ENCODE measurements at regions not wholly inside any gene's neighbourhood (a gene's known extent, or its start where the extent isn't known, plus 50 kb on each side); places are given as distances from the start of the nearest gene placed in this dataset.

DNA sequence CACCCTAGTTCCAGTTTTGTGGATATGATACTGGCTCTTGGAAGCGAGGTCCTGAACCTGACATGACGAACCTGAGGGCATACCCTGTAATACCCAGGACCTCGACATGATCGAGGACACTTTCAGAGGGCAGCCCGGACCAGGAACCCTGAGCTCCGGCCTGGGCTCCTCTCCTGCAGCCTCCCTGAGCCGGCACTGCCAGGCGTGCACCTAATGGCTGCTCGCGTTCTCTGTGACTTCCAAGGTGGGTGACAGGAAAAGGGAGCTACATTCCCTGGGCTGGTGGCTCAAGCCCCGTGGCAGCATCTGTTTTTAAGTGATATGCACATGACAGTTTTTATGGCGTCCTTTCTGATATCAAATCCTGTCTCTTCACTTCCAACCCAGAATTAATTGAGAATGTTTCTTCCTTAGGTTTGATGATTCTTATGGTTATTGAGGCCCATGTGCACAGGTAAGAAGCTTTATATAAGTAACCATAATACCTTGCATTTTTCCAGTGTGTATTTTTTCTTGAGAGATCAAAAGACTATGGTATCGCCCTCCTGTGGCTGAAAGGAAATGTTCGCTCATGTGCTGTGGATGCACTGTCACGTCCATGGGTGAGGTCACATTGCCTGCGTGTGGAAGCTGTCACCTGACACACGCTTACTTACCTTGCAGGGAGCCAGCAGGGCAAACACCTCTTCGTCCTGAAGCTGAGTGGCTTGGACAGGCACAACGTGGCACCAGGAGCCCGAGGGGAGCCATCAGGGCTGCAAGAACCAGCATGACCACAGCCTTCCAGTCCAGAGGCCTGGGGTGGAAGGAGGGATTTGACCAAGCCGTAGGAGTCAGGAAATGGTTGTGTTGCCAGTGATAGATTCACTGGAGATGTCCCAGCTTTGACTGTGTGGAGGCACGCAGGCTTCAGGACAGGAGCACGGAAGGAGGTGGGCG, 367.4 kb upstream of the MYT1L start:
- TF ChIP-seq CTCF (IDR thresholded peaks at IDR 0.05; ENCODE audit: insufficient read depth, low read length): no peak
- no peak overlapping the region for H3K4me3 ChIP-seq (ENCODE audit: low read depth, low read length)
- no peak for DNase-seq (ENCODE audit: low read depth)

DNA sequence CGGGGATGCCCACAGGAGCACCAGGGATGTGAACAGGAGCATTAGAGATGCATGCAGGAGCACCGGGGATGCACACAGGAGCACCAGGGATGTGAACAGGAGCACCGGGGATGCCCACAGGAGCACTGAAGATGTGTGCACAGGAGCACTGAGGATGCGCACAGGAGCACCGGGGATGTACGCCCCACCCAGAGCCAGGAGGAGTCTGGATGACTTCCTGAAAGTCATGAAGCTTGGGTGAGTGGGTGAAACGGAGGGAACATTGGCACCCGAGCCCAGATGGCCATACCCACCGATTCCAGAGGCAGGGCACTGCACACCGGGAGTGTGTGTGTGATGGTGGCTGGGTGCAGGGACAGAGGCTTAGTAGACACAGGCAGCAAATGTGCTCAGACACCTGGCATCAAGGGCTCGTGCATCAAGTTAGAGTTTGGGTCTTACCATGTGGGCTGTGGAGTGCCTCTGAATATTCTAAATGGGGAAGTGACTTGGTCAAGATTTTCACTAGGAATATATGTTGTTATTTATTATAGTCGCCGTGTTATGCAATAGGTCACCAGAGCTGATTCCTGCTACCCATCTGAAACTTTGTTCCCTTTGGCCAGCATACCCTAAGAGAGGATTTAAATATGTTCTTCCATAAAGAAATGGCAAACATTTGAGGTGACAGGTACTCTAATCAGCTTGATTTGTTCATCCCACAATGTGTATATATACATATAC, 365.8 kb upstream of the MYT1L start:
- TF ChIP-seq CTCF (IDR thresholded peaks at IDR 0.05; ENCODE audit: insufficient read depth, low read length): no peak
- H3K4me3 ChIP-seq (ENCODE audit: low read depth, low read length): no peak overlapping the region
- DNase-seq (ENCODE audit: low read depth): no peak

DNA sequence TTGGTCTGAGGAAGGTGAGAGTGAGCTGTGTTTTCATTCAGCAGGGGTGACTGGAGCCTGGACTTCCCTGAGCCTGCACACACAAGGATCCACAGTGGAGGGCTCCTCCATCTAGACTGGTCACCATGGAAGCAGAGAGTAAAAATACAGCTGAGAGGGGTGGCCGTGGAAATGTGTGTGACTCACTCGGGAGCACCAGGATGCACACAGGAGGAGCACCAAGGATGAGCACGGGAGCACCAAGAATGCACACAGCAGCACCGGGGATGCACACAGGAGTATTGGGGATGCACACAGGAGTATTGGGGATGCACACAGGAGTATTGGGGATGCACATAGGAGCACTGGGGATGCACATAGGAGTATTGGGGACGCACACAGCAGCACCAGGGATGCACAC, 365.2 kb upstream of the MYT1L start:
- no peak for TF ChIP-seq CTCF (IDR thresholded peaks at IDR 0.05; ENCODE audit: insufficient read depth, low read length)
- no peak overlapping the region for H3K4me3 ChIP-seq (ENCODE audit: low read depth, low read length)
- no peak for DNase-seq (ENCODE audit: low read depth)

GRCh38 chr2:2694746-2695145, 363.7 kb upstream of the MYT1L start:
- no peak for DNase-seq (ENCODE audit: low read depth)
- no peak for TF ChIP-seq CTCF (IDR thresholded peaks at IDR 0.05; ENCODE audit: insufficient read depth, low read length)
- H3K4me3 ChIP-seq (ENCODE audit: low read depth, low read length): no peak overlapping the region

- DNase-seq (ENCODE audit: low read depth): no peak
- H3K4me3 ChIP-seq (ENCODE audit: low read depth, low read length): no peak overlapping the region
- TF ChIP-seq CTCF (IDR thresholded peaks at IDR 0.05; ENCODE audit: insufficient read depth, low read length): no peak
These were observed 361.7 kb upstream of the MYT1L start for GRCh38 chr2:2692599-2693389.

DNA sequence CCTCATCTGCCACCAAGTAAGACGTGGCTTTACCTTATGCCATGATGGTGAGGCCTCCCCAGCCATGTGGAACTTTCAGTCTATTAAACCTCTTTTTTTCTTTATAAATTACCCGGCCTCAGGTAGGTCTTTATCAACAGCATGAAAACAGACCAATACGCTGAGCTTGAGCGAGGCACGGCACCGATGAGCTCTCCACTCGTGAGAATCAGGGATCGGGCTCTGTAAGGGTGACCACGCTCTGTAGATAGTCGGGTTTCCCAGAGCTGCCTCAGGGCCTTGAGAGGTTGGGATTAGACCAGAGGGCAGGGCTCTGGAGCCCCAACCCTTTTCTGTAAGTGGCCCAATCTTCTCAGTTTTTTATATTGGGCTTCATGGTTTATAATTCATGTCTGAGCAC, 360.3 kb upstream of the MYT1L start:
- no peak for TF ChIP-seq CTCF (IDR thresholded peaks at IDR 0.05; ENCODE audit: insufficient read depth, low read length)
- no peak for DNase-seq (ENCODE audit: low read depth)
- no peak overlapping the region for H3K4me3 ChIP-seq (ENCODE audit: low read depth, low read length)

All from fibroblast of the aortic adventitia (primary cell).